GM12875 (cell line): ENCODE measurements at regions not wholly inside any gene's neighbourhood (a gene's known extent, or its start where the extent isn't known, plus 50 kb on each side); places are given as distances from the start of the nearest gene placed in this dataset.

ENCODE experiments used
- H3K4me3 ChIP-seq: one replicate; pipeline ENCODE4 v1.5.1; 2011; ENCODE audit warnings: low read depth, low read length, control low read depth
- TF ChIP-seq, protein P1 (sequence below): IDR thresholded peaks from 2 replicates; pipeline ENCODE4 v1.5.1; 2011; ENCODE audit warnings: low read depth, mild to moderate bottlenecking, control low read depth, inconsistent platforms, low read length, moderate library complexity, borderline replicate concordance; ENCODE audit not compliant: insufficient read depth

DNA sequence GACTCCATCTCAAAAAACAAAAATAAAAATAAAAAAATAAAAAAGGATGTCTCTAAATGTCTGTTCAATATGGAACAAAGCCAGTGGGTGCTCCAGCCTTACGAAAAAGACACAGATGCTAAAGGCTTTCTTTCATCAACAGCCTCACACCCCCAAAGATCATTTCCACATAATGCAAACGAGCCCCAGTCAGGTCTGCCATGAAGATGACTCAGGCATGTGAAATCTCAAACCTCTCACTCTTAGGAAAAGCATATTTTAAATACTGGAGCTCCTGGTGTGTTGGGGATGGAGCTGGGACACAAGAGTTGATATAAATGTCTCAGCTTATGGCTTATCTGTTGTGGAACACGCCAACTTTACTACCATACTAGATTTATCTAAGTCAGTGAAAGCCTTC, 49.9 kb upstream of the PLXNC1 start:
- TF ChIP-seq, protein P1, sequence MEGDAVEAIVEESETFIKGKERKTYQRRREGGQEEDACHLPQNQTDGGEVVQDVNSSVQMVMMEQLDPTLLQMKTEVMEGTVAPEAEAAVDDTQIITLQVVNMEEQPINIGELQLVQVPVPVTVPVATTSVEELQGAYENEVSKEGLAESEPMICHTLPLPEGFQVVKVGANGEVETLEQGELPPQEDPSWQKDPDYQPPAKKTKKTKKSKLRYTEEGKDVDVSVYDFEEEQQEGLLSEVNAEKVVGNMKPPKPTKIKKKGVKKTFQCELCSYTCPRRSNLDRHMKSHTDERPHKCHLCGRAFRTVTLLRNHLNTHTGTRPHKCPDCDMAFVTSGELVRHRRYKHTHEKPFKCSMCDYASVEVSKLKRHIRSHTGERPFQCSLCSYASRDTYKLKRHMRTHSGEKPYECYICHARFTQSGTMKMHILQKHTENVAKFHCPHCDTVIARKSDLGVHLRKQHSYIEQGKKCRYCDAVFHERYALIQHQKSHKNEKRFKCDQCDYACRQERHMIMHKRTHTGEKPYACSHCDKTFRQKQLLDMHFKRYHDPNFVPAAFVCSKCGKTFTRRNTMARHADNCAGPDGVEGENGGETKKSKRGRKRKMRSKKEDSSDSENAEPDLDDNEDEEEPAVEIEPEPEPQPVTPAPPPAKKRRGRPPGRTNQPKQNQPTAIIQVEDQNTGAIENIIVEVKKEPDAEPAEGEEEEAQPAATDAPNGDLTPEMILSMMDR: no peak

More for the DNA sequence above, 49.9 kb upstream of the PLXNC1 start:
- H3K4me3 ChIP-seq: no peak overlapping the region
